DMS153 treated with DMSO at 0.1 percent for 48 hours (cell line): ENCODE measurements at regions not wholly inside any gene's neighbourhood (a gene's known extent, or its start where the extent isn't known, plus 50 kb on each side); places are given as distances from the start of the nearest gene placed in this dataset.

ENCODE experiments used
- DNase-seq: peaks from one replicate; lab custom pipeline; 2025; ENCODE audit not compliant: unreplicated experiment; lab: John Stamatoyannopoulos, UW

DNA sequence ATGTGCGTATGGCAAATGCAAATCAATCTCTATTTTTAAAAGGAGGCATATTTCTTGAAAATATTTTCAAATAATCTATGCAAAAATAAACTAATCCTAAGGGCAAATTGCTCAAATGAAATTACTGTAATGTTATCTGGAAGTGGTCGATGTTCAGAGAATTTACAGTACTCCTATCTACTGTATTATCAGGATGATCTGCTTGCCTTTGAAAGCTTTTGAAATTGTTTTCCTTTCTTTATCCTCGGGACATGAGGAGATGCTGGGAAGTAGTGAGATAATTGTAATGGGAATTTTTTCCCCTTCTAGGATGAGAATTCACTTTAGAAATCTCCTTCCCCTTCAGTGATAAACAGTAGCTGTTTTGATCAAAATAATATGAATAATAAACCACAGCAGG, 577.2 kb upstream of the MIR17HG start:
- DNase-seq: no peak

DNA sequence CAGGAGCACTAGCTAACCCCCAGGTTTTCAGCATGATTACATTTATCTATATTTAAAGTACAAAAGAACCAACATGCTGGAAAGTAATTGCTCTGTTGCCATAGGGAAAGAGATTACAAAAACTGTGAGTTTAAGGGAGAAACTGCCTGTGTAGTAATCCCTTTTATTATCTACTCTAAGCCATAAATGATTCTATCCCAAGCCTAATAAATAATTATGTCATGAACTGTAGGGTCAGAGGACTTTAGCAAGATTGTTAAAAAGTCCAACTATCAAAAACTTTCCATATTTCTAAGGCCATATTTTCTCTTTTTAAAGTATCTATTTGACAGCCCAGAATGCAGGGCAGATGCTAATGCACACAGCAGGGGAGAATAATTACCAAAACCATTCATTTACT, 573.8 kb upstream of the MIR17HG start:
- DNase-seq: no peak

DNA sequence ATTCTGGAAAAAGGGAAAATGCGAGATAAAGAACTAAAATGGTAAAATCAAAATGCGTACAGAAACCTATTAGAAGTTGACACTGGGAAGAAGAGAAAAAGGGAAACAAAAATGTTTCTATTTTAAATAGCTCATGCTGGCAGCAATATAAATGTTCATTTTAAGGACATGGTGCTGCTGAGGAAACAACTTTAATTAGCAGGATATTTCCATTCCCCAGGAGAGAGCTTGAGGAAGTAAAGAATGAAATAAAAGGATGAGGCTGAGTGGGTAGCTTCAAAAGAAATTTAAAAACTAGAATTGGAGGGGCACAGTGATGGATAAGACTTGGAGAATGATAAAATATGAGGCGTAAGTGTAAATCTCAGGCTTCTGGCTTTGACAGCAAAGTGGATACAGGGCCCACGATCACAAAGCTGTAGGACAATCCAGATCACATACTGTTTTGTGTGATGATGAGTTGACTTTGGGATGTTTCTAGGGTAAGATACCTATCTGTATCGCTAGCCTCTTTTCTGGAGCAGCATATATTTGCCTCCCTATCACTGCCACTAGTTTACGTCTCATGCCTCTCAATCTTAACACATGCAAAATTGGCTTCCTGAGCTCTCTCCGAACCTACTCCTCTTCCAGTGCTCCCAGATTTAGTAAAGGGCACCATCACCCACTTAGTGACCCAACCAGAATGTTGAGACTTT, 571.3 kb upstream of the MIR17HG start:
- DNase-seq: no peak

DNA sequence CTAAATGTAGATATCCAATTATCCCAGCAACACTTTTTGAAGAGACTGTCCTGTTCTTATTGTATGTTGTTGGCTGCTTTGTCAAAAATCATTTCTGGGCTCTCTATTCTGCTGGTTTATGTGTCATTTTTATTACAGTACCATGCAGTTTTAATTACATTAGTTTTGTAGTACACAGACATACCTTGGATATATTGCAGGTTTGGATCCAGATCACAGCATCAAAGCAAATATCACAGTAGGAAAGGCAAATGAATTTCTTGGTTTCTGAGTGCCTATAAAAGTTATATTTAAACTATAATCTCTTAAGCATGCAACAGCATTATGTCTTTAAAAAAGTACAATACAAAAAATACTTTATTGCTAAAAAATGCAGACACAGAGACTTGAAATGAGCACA, 564.2 kb upstream of the MIR17HG start:
- DNase-seq: no peak

DNA sequence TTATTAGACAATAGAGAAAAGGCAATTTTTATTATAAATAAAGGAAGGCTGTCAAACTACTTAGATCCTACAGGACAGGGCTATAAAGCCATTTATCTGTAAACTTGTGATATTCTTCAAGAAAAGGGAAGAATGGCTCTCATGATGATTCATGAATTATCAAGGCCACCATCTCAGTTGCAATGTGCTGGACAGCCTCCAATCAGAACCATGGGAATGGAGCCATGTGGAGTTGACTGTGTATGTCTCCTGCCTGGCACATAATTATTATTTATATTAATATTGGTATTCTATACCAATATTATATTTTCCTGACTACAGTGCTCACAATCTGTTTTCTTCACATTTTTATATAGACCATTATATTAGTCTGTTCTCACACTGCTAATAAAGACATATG, 560.5 kb upstream of the MIR17HG start:
- DNase-seq: no peak

DNA sequence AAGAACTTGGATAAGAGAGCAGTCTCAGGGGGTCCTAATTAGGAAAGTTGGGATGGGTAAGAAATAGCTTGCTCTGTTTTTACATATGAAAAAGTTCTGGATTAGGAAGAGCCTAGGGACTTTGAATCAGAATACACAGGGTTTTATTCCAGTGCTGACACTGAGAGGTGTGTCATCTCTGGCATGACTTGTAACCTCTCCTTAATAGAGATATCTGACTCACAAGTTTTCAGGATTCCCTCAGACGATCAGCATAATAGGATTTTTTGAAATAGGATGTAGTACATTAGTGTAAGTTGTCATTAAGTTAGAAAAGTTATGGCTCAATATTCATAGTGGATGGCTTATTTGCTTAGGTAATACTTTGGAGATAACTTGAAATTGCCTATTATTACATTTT, 555.2 kb upstream of the MIR17HG start:
- DNase-seq: no peak

DNA sequence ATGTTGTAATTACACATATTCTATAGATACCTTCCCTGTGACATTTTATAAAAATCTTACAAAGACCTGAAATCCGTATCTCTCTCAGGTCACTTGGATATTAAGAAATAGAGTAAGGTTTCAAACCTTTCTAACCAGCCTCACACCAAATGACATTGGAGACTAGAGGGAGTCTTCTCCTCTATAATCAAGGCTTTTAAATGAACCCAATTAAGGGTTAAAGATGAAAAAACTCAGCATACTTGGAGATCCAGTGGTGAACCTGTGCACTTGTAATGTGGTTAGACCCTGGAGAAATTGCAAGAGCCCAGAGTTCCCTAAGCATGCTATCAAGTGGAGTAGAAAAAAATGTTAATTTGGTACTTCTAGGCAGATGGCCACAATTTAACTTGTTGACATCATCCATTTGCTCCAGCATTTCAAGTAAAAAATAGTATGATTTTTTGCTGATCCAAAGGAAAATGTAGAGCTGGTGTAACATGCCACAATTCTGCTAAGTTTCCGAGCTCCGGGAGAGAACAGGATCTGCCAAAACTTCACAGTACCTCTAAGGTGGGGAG, 554.1 kb upstream of the MIR17HG start:
- DNase-seq: no peak

DNA sequence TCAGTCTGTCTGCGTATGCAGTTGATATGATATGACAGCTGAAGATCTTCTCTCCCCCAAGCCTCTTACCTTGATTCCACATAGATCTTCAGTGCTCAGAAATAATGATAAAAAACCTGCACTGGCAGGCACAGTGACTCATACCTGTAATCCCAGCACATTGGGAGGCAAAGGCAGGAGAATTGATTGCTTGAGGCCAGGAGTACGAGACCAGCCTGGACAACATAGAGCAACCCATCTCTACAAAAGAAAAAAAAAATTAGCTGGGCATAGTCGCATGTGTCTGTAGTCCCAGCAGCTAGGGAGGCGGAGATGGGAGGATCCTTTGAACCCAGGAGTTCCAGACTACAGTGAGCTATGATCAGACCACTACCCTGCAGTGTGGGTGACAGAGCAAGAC, 551.0 kb upstream of the MIR17HG start:
- no peak for DNase-seq

DNA sequence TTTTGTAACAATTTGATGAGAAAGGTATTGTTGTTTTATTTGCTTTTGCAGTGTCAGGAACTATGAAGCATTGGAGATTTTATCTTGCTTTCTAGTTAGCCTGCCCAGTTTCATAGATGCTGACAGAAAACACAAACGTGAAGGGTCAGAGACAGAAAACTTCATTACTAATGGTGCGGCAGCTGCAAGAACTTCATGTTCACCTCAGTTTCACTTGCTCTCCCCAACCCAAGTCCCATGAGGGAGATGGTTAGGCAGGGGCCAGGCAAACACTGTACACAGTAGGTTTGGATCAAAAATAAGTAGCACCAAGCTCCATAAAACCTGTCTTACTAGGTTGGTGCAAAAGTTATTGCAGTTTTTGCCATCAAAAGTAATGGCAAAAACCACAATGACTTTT, 550.2 kb upstream of the MIR17HG start:
- DNase-seq: no peak

DNA sequence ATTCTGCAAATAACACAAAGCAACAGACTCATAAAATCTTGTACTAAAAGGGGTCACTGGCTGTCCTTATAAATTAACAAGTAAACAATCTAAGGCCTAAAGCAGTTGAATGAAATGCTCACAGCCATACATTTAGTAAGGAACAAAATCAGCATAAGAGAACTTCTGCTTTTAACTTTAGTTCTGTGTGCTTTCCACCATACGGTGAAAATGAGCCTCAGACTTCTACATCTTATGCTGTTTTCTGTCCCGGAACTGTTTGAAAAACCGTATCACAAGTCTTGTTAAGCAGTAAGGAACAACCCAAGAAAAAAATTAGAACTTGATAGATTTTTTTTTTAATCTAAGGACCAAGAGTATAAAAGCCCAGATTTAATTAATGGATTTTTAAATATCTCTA, 549.1 kb upstream of the MIR17HG start:
- no peak for DNase-seq

DNA sequence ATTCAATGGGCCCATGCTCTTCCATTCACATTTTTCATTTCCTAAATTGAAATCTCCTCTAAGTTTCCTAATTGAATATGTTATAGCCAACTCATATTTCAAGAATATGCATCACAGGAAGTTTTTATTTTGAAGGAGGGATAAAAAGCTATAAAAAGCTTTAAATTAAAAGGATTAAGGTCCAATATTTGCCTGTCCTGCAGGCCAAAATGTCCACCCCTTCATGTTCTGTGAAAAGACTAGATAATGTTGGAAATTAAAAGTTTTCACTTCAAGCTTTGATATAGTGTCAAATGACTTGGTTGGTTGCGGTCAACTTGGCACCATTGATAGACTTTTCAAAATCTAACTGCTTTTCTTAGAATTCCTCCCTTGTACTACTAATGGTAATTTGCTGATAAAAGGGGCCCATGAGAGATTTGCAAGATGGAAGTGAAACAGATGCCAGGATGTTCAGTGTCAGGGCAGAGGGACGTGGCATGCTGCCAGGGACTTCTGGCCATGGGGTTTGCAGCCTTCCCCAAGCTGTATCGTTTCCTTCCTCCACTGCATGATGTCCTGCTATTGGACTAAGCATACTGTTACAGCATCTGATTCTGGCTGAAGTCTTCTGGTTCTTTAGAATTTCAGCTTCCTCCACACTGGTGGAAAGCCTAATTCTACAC, 547.3 kb upstream of the MIR17HG start:
- no peak for DNase-seq

DNA sequence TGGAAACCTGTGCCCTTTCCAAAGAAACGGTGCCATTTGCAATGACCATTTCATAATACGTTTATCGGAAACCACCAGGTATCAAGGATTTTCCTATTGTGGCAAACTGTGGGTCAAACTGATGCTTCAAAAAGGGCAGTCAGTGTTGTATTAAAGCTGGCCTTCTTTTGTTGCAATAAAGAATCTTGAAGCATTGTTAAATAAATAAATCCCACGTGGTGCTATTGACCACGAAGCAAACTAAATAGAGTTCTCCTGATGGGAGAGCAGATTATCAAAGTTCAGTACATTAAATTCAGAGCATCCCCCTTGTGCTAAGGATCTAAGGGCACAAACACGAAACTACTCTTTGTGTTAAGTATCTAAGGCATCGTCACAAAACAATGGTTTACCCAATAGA, 545.9 kb upstream of the MIR17HG start:
- no peak for DNase-seq

DNA sequence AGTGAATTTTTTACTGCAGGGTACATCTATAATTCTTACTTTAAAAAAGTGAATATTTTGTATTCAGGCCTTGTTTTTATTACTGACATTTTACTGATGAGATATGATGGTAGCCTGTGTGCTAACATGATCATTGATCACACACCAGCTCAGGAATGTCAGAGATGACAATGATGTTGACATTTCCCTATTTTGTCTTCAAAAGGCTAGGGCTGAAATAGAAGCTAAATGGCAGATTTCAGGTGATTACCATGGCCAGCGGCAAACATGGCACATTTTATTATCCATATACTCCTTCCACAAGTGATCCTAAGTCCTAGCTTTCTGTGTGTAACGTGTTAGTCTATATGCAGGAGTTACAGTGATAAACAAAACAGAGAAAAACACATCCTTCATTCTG, 544.3 kb upstream of the MIR17HG start:
- DNase-seq: no peak

DNA sequence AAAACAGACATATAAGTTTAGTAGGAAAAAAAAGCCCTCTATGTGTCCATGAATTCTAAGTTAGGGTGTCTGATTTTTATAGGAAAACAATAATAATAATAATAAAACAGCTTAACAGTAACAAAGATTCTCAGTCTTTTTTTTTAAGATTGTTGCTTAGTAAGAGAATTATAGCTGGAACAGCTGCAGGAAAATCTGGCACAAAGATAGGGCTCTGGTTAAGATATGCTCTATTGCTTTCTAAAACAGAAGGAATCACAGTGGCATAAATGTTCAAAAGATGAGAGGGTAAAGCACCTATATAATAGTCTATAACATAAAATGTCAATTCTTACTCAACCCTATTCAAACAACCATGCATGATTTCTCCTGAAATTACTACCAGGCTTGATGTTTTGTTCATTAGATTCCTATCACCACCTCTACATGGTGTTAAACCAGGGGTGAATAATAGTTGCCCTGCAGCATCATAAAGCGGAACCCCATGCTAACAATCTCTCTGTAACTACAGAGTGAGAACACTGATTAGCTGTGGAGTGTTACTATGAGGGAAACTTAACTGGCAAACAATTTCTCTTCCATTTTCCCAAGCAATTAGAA, 541.4 kb upstream of the MIR17HG start:
- no peak for DNase-seq

DNA sequence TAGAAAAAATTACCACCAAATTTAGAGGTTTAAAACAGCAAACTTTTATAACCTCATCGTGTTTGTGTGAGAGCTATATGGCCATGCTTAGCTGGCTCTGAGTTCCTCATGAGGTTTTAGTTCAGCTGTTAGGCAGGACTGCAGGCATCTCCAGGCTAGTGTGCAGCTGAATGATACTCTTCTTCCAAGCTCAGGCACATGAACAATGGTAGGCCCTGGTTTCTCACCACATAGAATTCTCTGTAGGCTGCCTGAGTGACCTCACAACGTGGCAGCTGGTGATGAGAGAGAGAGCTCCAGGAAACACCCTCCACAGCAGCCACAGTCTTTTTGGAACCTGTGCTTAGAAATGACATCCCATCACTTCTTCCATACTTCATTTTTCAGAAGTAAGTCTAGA, 540.6 kb upstream of the MIR17HG start:
- no peak for DNase-seq

DNA sequence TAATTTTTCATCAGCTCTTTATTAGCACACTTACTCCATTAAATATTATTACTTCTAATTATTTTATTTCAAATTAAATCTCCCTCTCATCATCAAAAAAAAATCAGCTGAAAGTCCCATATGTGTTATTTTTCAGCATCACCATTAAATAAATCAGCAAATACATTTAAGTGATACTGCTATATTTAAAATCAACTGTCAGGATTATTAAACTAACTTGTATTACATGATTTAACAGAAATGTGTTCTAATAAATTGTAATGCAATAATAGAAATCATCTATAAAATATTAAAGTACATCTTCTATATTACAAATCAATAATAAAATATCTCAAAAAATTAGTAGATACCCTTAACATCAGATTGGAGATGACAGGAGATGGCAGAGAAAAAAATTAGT, 538.6 kb upstream of the MIR17HG start:
- DNase-seq: no peak

DNA sequence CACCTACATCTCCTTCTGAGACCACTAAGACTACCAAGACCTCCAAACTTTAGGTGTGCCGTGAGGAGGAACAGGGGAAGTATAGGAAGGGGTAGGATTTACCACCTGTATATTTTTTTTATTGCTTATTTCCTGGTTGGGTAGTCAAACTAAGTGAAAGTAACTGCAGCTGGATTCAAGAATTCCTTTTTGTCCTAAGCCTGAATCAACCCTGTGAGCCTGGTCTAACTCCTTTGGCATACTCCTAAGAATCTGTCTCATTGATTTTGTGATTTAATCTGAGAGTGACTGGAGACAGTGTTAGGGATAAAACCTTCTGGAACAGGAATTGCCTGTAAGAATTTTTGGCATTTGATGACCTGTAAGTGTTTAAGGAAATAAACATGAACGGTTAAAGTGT, 523.5 kb upstream of the MIR17HG start:
- no peak for DNase-seq

DNA sequence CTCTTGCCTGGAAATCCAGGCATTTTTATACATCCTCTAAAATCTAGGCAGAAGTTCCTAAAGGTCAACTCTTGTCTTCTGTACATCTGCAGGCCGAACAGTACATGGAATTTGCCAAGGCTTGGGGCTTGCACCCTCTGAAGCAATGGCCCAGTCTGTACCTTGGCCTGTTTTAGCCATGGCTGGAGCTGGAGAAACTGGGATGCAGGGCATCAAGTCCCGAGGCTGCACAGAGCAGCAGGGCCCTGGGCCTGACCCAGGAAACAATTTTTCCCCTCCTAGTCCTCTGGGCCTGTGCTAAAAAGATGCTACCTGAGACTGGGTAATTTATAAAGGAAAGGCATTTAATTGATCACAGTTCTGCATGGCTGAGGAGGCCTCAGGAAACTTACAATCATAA, 520.8 kb upstream of the MIR17HG start:
- no peak for DNase-seq

DNA sequence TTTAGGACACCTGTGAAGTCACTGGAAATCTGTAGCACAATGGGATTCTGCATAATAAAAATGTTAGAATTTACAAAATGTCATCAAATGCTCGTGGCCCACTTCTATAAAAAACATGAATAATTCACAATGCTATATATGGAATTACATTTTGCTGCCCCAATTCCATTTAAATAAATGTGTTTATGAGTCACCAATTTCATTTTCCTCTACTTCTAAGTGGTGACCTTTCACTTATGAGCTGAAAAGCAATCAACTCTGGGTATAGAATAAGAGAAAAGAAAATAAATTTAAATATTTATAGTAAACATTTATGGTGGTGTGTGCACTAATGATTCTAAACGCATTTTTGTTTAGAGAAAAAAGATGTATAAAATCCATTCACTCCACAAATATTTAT, 516.7 kb upstream of the MIR17HG start:
- no peak for DNase-seq

DNA sequence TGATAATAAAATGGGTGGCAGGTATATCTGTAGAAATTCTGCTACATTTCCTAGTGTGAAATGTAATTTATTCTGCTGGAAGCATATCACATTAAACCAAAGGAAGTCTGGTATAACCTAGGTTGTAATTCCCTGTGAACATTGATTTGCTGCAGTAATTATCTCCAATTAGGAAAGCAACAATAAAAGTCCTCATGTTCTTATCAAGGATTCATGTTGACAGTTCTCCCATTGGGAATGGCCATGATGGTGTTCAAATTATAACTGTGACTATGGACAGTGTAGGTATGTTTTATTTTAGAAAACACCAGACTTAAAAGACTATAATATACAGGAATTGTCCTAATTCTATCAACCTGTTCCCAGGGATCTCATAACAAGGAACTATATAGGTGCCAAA, 513.5 kb upstream of the MIR17HG start:
- no peak for DNase-seq

DNA sequence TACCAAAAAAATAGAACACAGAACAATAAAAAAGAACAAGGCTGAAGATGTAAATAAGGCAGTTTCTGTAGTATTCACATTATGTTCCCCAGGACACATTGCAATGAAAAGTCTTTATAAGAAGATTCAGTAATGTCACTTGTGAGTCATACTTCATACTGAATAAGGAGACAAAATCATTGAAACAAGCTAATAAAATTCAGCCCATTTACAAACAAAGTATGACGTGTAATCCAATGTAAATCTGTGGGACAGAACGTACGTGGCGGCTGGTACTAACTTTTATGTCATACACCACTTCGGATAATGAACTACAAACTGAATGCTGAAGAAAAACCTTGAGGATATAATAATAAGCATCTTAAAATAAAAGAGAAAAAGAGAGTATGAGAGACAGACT, 512.8 kb upstream of the MIR17HG start:
- no peak for DNase-seq

DNA sequence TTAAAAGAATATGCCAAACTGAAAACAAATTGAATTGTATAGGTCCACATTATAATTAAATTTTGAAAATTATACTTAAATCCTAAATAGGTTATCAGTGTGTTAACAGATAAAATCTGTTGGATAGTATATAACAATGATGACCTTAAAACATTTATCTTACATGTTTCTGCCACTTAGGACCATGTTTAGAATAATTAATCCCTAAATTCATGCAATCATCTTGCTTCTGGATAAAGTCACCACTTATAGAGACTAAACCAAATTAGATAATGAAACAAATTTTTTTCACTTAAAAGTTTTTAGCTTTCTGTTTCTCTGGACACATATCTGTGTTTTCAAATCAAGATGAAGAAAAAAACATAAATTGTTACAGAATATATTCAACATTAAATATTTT, 511.7 kb upstream of the MIR17HG start:
- DNase-seq: no peak
